HEK293 (cell line): ENCODE measurements at regions not wholly inside any gene's neighbourhood (a gene's known extent, or its start where the extent isn't known, plus 50 kb on each side); places are given as distances from the start of the nearest gene placed in this dataset.

ENCODE experiments used
- CTCF ChIP-seq: fragments of 450-650 bp; formaldehyde crosslinking; IDR thresholded peaks from 2 replicates; pipeline ENCODE4 v1.5.1; 2016; ENCODE audit warnings: missing biosample characterization, missing genetic modification characterization
- REST ChIP-seq: fragments of 450-650 bp; formaldehyde crosslinking; IDR thresholded peaks from 2 replicates; pipeline ENCODE4 v1.5.1; 2016; ENCODE audit warnings: missing biosample characterization, missing genetic modification characterization
- WT1 ChIP-seq: fragments of 450-650 bp; formaldehyde crosslinking; IDR thresholded peaks from 2 replicates; pipeline ENCODE4 v1.5.1; 2016; ENCODE audit warnings: missing biosample characterization, missing genetic modification characterization
- ZNF121 ChIP-seq: fragments of 450-650 bp; formaldehyde crosslinking; IDR thresholded peaks from 2 replicates; pipeline ENCODE4 v1.5.1; 2016; ENCODE audit warnings: missing biosample characterization, missing genetic modification characterization
- ZNF335 ChIP-seq: fragments of 450-650 bp; formaldehyde crosslinking; conservative IDR thresholded peaks from 2 replicates; pipeline ENCODE4 v1.5.1; 2016; ENCODE audit warnings: missing biosample characterization, missing genetic modification characterization
- ZNF830 ChIP-seq: fragments of 450-650 bp; IDR thresholded peaks from 2 replicates; pipeline ENCODE4 v1.5.0; 2018; ENCODE audit warnings: missing biosample characterization, missing genetic modification characterization, low read depth, mild to moderate bottlenecking, moderate library complexity

GRCh38 chr1:68317543-68317942 lies 85.2 kb upstream of the WLS start:
- TF ChIP-seq CTCF (tag by site-specific recombination) (no peak), ZNF830 (tag by site-specific recombination) (no peak), WT1 (tag by site-specific recombination) (no peak), ZNF335 (tag by site-specific recombination) (no peak), ZNF121 (no peak), REST (tag by site-specific recombination) (no peak)
